Neural cell (in vitro differentiated cells): ENCODE measurements at regions not wholly inside any gene's neighbourhood (a gene's known extent, or its start where the extent isn't known, plus 50 kb on each side); places are given as distances from the start of the nearest gene placed in this dataset.

Experiments used
- H2AFZ ChIP-seq: fragments of 200-600, 300-800 bp; sonication (generic), shearing (Covaris generic); 2 replicates; pipeline ENCODE4 v1.6.0; 2014; ENCODE audit warnings: low read depth, mild to moderate bottlenecking, antibody characterized with exemption, low read length, moderate library complexity
- H3F3A ChIP-seq: fragments of 200-600 bp; shearing (Covaris generic); 2 replicates; pipeline ENCODE4 v1.6.1; 2016; ENCODE audit warnings: mild to moderate bottlenecking, moderate library complexity, mixed read lengths, antibody characterized with exemption, low read length; ENCODE audit not compliant: insufficient read depth, poor library complexity, severe bottlenecking
- H3K27ac ChIP-seq: fragments of 200-600, 300-800 bp; sonication (generic), shearing (Covaris generic); 2 replicates; pipeline ENCODE4 v1.5.1; 2014; ENCODE audit warnings: mild to moderate bottlenecking, low read length, moderate library complexity
- H3K27me3 ChIP-seq: fragments of 300-800, 200-600 bp; sonication (generic), shearing (Covaris generic); 2 replicates; pipeline ENCODE4 v1.6.0; 2014; ENCODE audit warnings: mild to moderate bottlenecking, low read depth, low read length, moderate library complexity; ENCODE audit not compliant: insufficient read depth
- H3K36me3 ChIP-seq: fragments of 300-800, 200-600 bp; sonication (generic), shearing (Covaris generic); 2 replicates; pipeline ENCODE4 v1.5.1; 2014; ENCODE audit warnings: mild to moderate bottlenecking, antibody characterized with exemption, low read length, moderate library complexity; ENCODE audit not compliant: insufficient read depth
- H3K4me2 ChIP-seq: fragments of 300-800, 200-600 bp; sonication (generic), shearing (Covaris generic); 2 replicates; pipeline ENCODE4 v1.6.0; 2014; ENCODE audit warnings: mild to moderate bottlenecking, low read length
- H3K4me3 ChIP-seq: fragments of 300-800, 200-600 bp; sonication (generic), shearing (Covaris generic); 2 replicates; pipeline ENCODE4 v1.5.1; 2014; ENCODE audit warnings: mild to moderate bottlenecking, low read length, moderate library complexity
- H3K79me2 ChIP-seq: fragments of 200-600 bp; shearing (Covaris generic); replicated peaks from 2 replicates; pipeline ENCODE4 v1.6.0; 2014; ENCODE audit warnings: mild to moderate bottlenecking, low read length, moderate library complexity; ENCODE audit not compliant: insufficient read depth
- H3K9ac ChIP-seq: fragments of 300-800, 200-600 bp; sonication (generic), shearing (Covaris generic); 2 replicates; pipeline ENCODE4 v1.6.1; 2016; ENCODE audit warnings: mild to moderate bottlenecking, low read length, mixed read lengths
- H3K9me2 ChIP-seq: fragments of 200-600 bp; shearing (Covaris generic); 2 replicates; pipeline ENCODE4 v1.6.1; 2016; ENCODE audit warnings: mild to moderate bottlenecking, low read length, mixed read lengths; ENCODE audit not compliant: insufficient read depth
- H3K9me3 ChIP-seq: fragments of 200-600, 300-800 bp; sonication (generic), shearing (Covaris generic); 2 replicates; pipeline ENCODE4 v1.6.1; 2016; ENCODE audit warnings: mild to moderate bottlenecking, mixed run types, low read length, moderate library complexity, mixed read lengths
- H4K20me1 ChIP-seq: fragments of 200-600 bp; shearing (Covaris generic); 2 replicates; pipeline ENCODE4 v1.6.1; 2016; ENCODE audit warnings: mild to moderate bottlenecking, mixed run types; ENCODE audit not compliant: insufficient read depth
- EP300 ChIP-seq: fragments of 450-650 bp; conservative IDR thresholded peaks from 2 replicates; pipeline ENCODE4 v1.6.1; 2014; ENCODE audit warnings: antibody characterized with exemption, mild to moderate bottlenecking, moderate library complexity; ENCODE audit not compliant: poor library complexity, severe bottlenecking
- EZH2 ChIP-seq: fragments of 200-600, 300-800 bp; shearing (Covaris generic), sonication (generic); IDR thresholded peaks from 2 replicates; pipeline ENCODE4 v1.6.1; 2014; ENCODE audit warnings: antibody characterized with exemption, low read length, borderline replicate concordance, mild to moderate bottlenecking; ENCODE audit not compliant: insufficient read depth, poor library complexity, severe bottlenecking
- MXI1 ChIP-seq: fragments of 450-650 bp; conservative IDR thresholded peaks from 2 replicates; pipeline ENCODE4 v1.6.1; 2014; ENCODE audit warnings: antibody characterized with exemption, mild to moderate bottlenecking; ENCODE audit not compliant: poor library complexity, severe bottlenecking
- POLR2AphosphoS5 ChIP-seq: IDR thresholded peaks from 2 replicates; pipeline ENCODE4 v1.6.1; 2012
- RAD21 ChIP-seq: fragments of 450-650 bp; conservative IDR thresholded peaks from 2 replicates; pipeline ENCODE4 v1.6.1; 2014; ENCODE audit warnings: antibody characterized with exemption, mild to moderate bottlenecking, moderate library complexity
- REST ChIP-seq: IDR thresholded peaks from 2 replicates; pipeline ENCODE4 v1.6.1; 2012; ENCODE audit warnings: borderline replicate concordance
- SMC3 ChIP-seq: fragments of 450-650 bp; conservative IDR thresholded peaks from 2 replicates; pipeline ENCODE4 v1.6.1; 2014; ENCODE audit warnings: antibody characterized with exemption, mild to moderate bottlenecking, moderate library complexity; ENCODE audit not compliant: poor library complexity
- TAF1 ChIP-seq: IDR thresholded peaks from 2 replicates; pipeline ENCODE4 v1.6.1; 2012; ENCODE audit warnings: low read depth
- TF ChIP-seq, protein P1 (sequence below): fragments of 450-650 bp; IDR thresholded peaks from 2 replicates; pipeline ENCODE4 v1.5.1; 2014; ENCODE audit warnings: antibody characterized with exemption, mild to moderate bottlenecking, moderate library complexity; ENCODE audit not compliant: poor library complexity, severe bottlenecking

DNA sequence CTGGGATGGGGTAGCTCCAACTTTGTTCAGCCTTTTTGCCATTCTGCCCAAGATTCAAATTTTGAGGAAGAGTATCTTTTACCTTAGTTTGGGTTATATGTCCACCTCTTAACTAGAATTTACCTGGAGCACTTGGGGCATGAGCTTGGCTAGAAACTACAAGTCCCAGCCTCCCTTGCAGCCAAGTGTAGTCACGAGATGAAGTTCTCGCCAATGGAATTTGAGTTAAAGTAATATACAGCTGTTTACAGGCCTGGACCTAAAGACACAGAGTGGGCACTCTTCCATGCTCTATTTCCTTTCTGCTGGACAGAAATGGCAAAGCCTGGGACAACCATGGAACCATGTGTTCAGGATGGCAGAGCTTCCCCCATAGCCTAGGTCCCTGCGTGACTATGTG is 233.6 kb upstream of the GATB start:
- TF ChIP-seq, protein P1, sequence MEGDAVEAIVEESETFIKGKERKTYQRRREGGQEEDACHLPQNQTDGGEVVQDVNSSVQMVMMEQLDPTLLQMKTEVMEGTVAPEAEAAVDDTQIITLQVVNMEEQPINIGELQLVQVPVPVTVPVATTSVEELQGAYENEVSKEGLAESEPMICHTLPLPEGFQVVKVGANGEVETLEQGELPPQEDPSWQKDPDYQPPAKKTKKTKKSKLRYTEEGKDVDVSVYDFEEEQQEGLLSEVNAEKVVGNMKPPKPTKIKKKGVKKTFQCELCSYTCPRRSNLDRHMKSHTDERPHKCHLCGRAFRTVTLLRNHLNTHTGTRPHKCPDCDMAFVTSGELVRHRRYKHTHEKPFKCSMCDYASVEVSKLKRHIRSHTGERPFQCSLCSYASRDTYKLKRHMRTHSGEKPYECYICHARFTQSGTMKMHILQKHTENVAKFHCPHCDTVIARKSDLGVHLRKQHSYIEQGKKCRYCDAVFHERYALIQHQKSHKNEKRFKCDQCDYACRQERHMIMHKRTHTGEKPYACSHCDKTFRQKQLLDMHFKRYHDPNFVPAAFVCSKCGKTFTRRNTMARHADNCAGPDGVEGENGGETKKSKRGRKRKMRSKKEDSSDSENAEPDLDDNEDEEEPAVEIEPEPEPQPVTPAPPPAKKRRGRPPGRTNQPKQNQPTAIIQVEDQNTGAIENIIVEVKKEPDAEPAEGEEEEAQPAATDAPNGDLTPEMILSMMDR, result no peak
- no peak for TF ChIP-seq TAF1
- TF ChIP-seq EZH2, result no peak
- no peak for TF ChIP-seq EP300
- no peak for TF ChIP-seq MXI1
- no peak for TF ChIP-seq RAD21
- no peak for TF ChIP-seq SMC3
- no peak for TF ChIP-seq POLR2AphosphoS5
- H3K27me3 ChIP-seq, result no peaks in the 10 kb centered on the region
- H3F3A ChIP-seq, result no peaks in the 10 kb centered on the region
- no peaks in the 10 kb centered on the region for H4K20me1 ChIP-seq
- H3K36me3 ChIP-seq, result no peaks in the 10 kb centered on the region
- H3K79me2 ChIP-seq, result no peaks in the 10 kb centered on the region
- no peak overlapping the region for H2AFZ ChIP-seq
- no peak overlapping the region for H3K4me2 ChIP-seq
- no peaks in the 10 kb centered on the region for H3K9me3 ChIP-seq
- no peak overlapping the region for H3K9ac ChIP-seq
- H3K4me3 ChIP-seq, result no peak overlapping the region
- no peak overlapping the region for H3K27ac ChIP-seq
- H3K9me2 ChIP-seq, result no peaks in the 10 kb centered on the region

DNA sequence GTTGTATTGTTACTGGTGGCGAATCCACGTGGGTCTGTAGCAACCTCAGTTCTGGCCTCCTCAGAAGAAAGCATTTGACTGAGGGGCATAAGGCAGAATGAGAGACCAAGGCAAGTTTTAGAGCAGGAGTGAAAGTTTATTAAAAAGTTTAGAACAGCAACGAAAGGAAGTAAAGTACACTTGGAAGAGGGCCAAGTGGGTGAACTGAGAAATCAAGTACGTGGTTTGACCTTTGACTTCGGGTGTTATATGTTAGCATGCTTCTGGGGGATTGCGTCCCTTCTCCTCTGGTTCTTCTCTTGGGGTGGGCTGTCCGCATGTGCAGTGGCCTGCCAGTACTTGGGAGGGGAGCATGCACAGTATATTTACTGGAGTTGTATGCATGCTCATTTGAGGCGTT is 232.7 kb upstream of the GATB start:
- H3K9me2 ChIP-seq, result no peaks in the 10 kb centered on the region
- no peaks in the 10 kb centered on the region for H3K36me3 ChIP-seq
- no peaks in the 10 kb centered on the region for H3K27me3 ChIP-seq
- no peak overlapping the region for H3K4me2 ChIP-seq
- H3F3A ChIP-seq, result no peaks in the 10 kb centered on the region
- no peaks in the 10 kb centered on the region for H3K9me3 ChIP-seq
- TF ChIP-seq, protein P1, result no peak
- no peak for TF ChIP-seq SMC3
- no peak for TF ChIP-seq MXI1
- no peak for TF ChIP-seq EZH2
- TF ChIP-seq RAD21, result no peak
- no peak for TF ChIP-seq EP300
- no peak for TF ChIP-seq REST
- TF ChIP-seq POLR2AphosphoS5, result no peak
- TF ChIP-seq TAF1, result no peak
- H3K4me3 ChIP-seq, result no peak overlapping the region
- H4K20me1 ChIP-seq, result no peaks in the 10 kb centered on the region
- no peak overlapping the region for H3K9ac ChIP-seq
- H3K27ac ChIP-seq, result no peak overlapping the region
- H2AFZ ChIP-seq, result no peak overlapping the region
- no peaks in the 10 kb centered on the region for H3K79me2 ChIP-seq
